ENCODE measurements at regions not wholly inside any gene's neighbourhood (a gene's known extent, or its start where the extent isn't known, plus 50 kb on each side); places are given as distances from the start of the nearest gene placed in this dataset.
"Not testable (repeated sequence)": the region's sequence is repeated elsewhere in the genome, so short reads cannot be mapped to it uniquely, and the experiment has no call there.

DNA sequence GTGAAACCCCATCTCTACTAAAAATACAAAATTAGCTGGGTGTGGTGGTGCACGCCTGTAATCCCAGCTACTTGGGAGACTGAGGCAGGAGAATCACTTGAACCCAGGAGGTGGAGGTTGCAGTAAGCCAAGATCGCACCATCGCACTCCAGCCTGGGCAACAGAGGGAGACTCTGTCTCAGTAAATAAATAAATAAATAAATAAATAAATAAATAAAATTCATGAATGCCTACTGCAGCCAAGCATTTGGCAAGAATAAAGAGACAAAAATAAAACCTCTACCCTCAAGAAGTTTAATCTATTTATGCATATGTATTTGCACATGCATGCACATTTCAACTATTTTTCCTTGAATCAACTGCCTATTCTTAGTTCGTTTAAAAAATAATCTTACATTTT, 144.0 kb upstream of the KRAS start:
- TF ChIP-seq, protein P1, sequence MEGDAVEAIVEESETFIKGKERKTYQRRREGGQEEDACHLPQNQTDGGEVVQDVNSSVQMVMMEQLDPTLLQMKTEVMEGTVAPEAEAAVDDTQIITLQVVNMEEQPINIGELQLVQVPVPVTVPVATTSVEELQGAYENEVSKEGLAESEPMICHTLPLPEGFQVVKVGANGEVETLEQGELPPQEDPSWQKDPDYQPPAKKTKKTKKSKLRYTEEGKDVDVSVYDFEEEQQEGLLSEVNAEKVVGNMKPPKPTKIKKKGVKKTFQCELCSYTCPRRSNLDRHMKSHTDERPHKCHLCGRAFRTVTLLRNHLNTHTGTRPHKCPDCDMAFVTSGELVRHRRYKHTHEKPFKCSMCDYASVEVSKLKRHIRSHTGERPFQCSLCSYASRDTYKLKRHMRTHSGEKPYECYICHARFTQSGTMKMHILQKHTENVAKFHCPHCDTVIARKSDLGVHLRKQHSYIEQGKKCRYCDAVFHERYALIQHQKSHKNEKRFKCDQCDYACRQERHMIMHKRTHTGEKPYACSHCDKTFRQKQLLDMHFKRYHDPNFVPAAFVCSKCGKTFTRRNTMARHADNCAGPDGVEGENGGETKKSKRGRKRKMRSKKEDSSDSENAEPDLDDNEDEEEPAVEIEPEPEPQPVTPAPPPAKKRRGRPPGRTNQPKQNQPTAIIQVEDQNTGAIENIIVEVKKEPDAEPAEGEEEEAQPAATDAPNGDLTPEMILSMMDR (IDR thresholded peaks at IDR 0.05 in 4 of 5, conservative IDR thresholded peaks at IDR 0.05 in 1 of 5) = not testable (repeated sequence)
- not testable (repeated sequence) for TF ChIP-seq POLR2A (IDR thresholded peaks at IDR 0.05)

All from gastrocnemius medialis (tissue), 4 donors.